ENCODE measurements at regions not wholly inside any gene's neighbourhood (a gene's known extent, or its start where the extent isn't known, plus 50 kb on each side); places are given as distances from the start of the nearest gene placed in this dataset.

GRCh38 chr11:34757026-34757451 lies 136.1 kb downstream of the EHF start:
- TF ChIP-seq RCOR1 (IDR thresholded peaks at IDR 0.05; ENCODE audit: insufficient replicate concordance, low read length) (no peak), CTCF (conservative IDR thresholded peaks at IDR 0.05; ENCODE audit: low read depth, low read length) (no peak), POLR2A (IDR thresholded peaks at IDR 0.05; ENCODE audit: low read depth, low read length) (no peak), ELK1 (IDR thresholded peaks at IDR 0.05; ENCODE audit: borderline replicate concordance, low read depth, low read length) (no peak), RAD21 (IDR thresholded peaks at IDR 0.05; ENCODE audit: low read length) (no peak), CHD1 (IDR thresholded peaks at IDR 0.05; ENCODE audit: low read depth, low read length) (no peak), CEBPB (IDR thresholded peaks at IDR 0.05; ENCODE audit: low read depth, low read length) (no peak)
